HEK293T (cell line): ENCODE measurements at regions not wholly inside any gene's neighbourhood (a gene's known extent, or its start where the extent isn't known, plus 50 kb on each side); places are given as distances from the start of the nearest gene placed in this dataset.
"Not testable (repeated sequence)": the region's sequence is repeated elsewhere in the genome, so short reads cannot be mapped to it uniquely, and the experiment has no call there.

Experiments
- BHLHE40 ChIP-seq: fragments of 450-650 bp; IDR thresholded peaks from 2 replicates; pipeline ENCODE4 v1.6.1; 2016; ENCODE audit warnings: mild to moderate bottlenecking, moderate library complexity, borderline replicate concordance
- CTBP1 ChIP-seq: fragments of 450-650 bp; IDR thresholded peaks from 2 replicates; pipeline ENCODE4 v1.6.1; 2016; ENCODE audit warnings: borderline replicate concordance
- ELF4 ChIP-seq: fragments of 450-650 bp; IDR thresholded peaks from 2 replicates; pipeline ENCODE4 v1.6.1; 2017; ENCODE audit warnings: antibody characterized with exemption
- FOXK2 ChIP-seq: fragments of 450-650 bp; IDR thresholded peaks from 2 replicates; pipeline ENCODE4 v1.6.1; 2016; ENCODE audit warnings: mild to moderate bottlenecking
- FOXM1 ChIP-seq: fragments of 450-650 bp; IDR thresholded peaks from 2 replicates; pipeline ENCODE4 v1.6.1; 2017; ENCODE audit warnings: mild to moderate bottlenecking, borderline replicate concordance
- LEF1 ChIP-seq: fragments of 450-650 bp; IDR thresholded peaks from 2 replicates; pipeline ENCODE4 v1.6.1; 2017; ENCODE audit warnings: mild to moderate bottlenecking, borderline replicate concordance
- SUZ12 ChIP-seq: fragments of 450-650 bp; IDR thresholded peaks from 2 replicates; pipeline ENCODE4 v1.6.1; 2016; ENCODE audit warnings: mild to moderate bottlenecking

GRCh38 chr16:29594926-29595838, 67.9 kb upstream of the SPN start:
- TF ChIP-seq FOXM1, CTBP1, SUZ12, BHLHE40, FOXK2, ELF4, LEF1: not testable (repeated sequence)
